DND-41 (cell line): ENCODE measurements at regions not wholly inside any gene's neighbourhood (a gene's known extent, or its start where the extent isn't known, plus 50 kb on each side); places are given as distances from the start of the nearest gene placed in this dataset.

Experiments
- ATAC-seq: fragments of 200-7000 bp; cut with Tn5 transposase; 3 replicates; pipeline ENCODE4 v1.9.1; 2021; ENCODE audit warnings: low read depth; ENCODE audit not compliant: insufficient read depth
- DNase-seq: peaks from one replicate; pipeline ENCODE4 v3.0.0-alpha.2; 2020
- H2AFZ ChIP-seq: 2 replicates; pipeline ENCODE4 v1.6.0; 2012; ENCODE audit warnings: low read depth, low read length
- H3K27ac ChIP-seq: 2 replicates; pipeline ENCODE4 v1.5.1; 2012; ENCODE audit warnings: low read length, inconsistent platforms
- H3K27me3 ChIP-seq: fragments of 200-600 bp; sonication (generic); 2 replicates; pipeline ENCODE4 v1.6.0; 2012; ENCODE audit warnings: low read length, mild to moderate bottlenecking, inconsistent platforms; ENCODE audit not compliant: insufficient read depth, poor library complexity
- H3K36me3 ChIP-seq: 2 replicates; pipeline ENCODE4 v1.5.1; 2012; ENCODE audit warnings: low read length, inconsistent platforms; ENCODE audit not compliant: insufficient read depth
- H3K4me1 ChIP-seq: 2 replicates; pipeline ENCODE4 v1.5.1; 2012; ENCODE audit warnings: mild to moderate bottlenecking, low read length; ENCODE audit not compliant: insufficient read depth
- H3K4me2 ChIP-seq: 2 replicates; pipeline ENCODE4 v1.6.0; 2012; ENCODE audit warnings: mild to moderate bottlenecking, moderate library complexity, low read length, inconsistent platforms; ENCODE audit not compliant: insufficient read depth
- H3K4me3 ChIP-seq, 2 experiments: fragments of 200-600 bp in 1 of 2; shearing (Covaris generic) in 1 of 2; 2 replicates each; pipeline ENCODE4 v1.5.1; 2012 to 2016; ENCODE audit warnings: inconsistent platforms in 2 of 2, low read length in 2 of 2, mild to moderate bottlenecking in 2 of 2, low read depth in 1 of 2, moderate library complexity in 1 of 2
- H3K79me2 ChIP-seq: 2 replicates; pipeline ENCODE4 v1.6.0; 2012; ENCODE audit warnings: low read length, inconsistent platforms; ENCODE audit not compliant: insufficient read depth
- H3K9ac ChIP-seq: 2 replicates; pipeline ENCODE4 v1.6.0; 2012; ENCODE audit warnings: low read depth, mild to moderate bottlenecking, inconsistent platforms, low read length, moderate library complexity
- H3K9me3 ChIP-seq: 2 replicates; pipeline ENCODE4 v1.5.1; 2012; ENCODE audit warnings: low read length, moderate library complexity, mild to moderate bottlenecking, inconsistent platforms; ENCODE audit not compliant: insufficient read depth, severe bottlenecking
- H4K20me1 ChIP-seq: 2 replicates; pipeline ENCODE4 v1.6.0; 2012; ENCODE audit warnings: low read length; ENCODE audit not compliant: insufficient read depth
- CTCF ChIP-seq: IDR thresholded peaks from 2 replicates; pipeline ENCODE4 v1.5.1; 2012; ENCODE audit warnings: borderline replicate concordance, low read length, moderate library complexity, mild to moderate bottlenecking; ENCODE audit not compliant: poor library complexity, severe bottlenecking; ENCODE audit errors: extremely low read depth
- EZH2 ChIP-seq: IDR thresholded peaks from 3 replicates; pipeline ENCODE4 v1.6.1; 2012; ENCODE audit warnings: borderline replicate concordance, low read depth, mild to moderate bottlenecking, moderate library complexity, low read length, inconsistent platforms; ENCODE audit not compliant: severe bottlenecking

GRCh38 chr2:190742431-190742830 is 93.5 kb downstream of the NAB1 start:
- ATAC-seq (no peak), DNase-seq (no peak)
- H3K27me3 ChIP-seq, result no peaks in the 10 kb centered on the region
- H3K9ac ChIP-seq, result no peak overlapping the region
- TF ChIP-seq CTCF (no peak), EZH2 (no peak)
- no peak overlapping the region for H3K4me2 ChIP-seq
- no peaks in the 10 kb centered on the region for H4K20me1 ChIP-seq
- H3K27ac ChIP-seq, result no peak overlapping the region
- H2AFZ ChIP-seq, result no peak overlapping the region
- H3K79me2 ChIP-seq, result no peaks in the 10 kb centered on the region
- H3K4me1 ChIP-seq, result no peaks in the 10 kb centered on the region
- H3K4me3 ChIP-seq, result no peak overlapping the region
- H3K9me3 ChIP-seq, result no peaks in the 10 kb centered on the region
- no peaks in the 10 kb centered on the region for H3K36me3 ChIP-seq

GRCh38 chr2:190744041-190744440 is 95.2 kb downstream of the NAB1 start:
- no peak overlapping the region for H3K4me2 ChIP-seq
- H3K27ac ChIP-seq, result no peak overlapping the region
- no peak overlapping the region for H2AFZ ChIP-seq
- no peaks in the 10 kb centered on the region for H3K4me1 ChIP-seq
- TF ChIP-seq CTCF (no peak), EZH2 (no peak)
- no peaks in the 10 kb centered on the region for H3K79me2 ChIP-seq
- H3K9me3 ChIP-seq, result no peaks in the 10 kb centered on the region
- no peak for ATAC-seq
- no peak overlapping the region for H3K4me3 ChIP-seq
- no peak for DNase-seq
- no peaks in the 10 kb centered on the region for H3K36me3 ChIP-seq
- no peaks in the 10 kb centered on the region for H4K20me1 ChIP-seq
- H3K27me3 ChIP-seq, result no peaks in the 10 kb centered on the region
- H3K9ac ChIP-seq, result no peak overlapping the region

- no peak overlapping the region for H2AFZ ChIP-seq
- no peaks in the 10 kb centered on the region for H3K27me3 ChIP-seq
- no peaks in the 10 kb centered on the region for H3K79me2 ChIP-seq
- H3K9ac ChIP-seq, result no peak overlapping the region
- H3K9me3 ChIP-seq, result no peaks in the 10 kb centered on the region
- no peak overlapping the region for H3K4me2 ChIP-seq
- H3K4me3 ChIP-seq, result no peak overlapping the region
- ATAC-seq, result no peak
- no peaks in the 10 kb centered on the region for H3K4me1 ChIP-seq
- H3K27ac ChIP-seq, result no peak overlapping the region
- H3K36me3 ChIP-seq, result no peaks in the 10 kb centered on the region
- no peaks in the 10 kb centered on the region for H4K20me1 ChIP-seq
- TF ChIP-seq CTCF (no peak), EZH2 (no peak)
- DNase-seq, result no peak
These were observed 98.3 kb downstream of the NAB1 start for GRCh38 chr2:190746971-190747761.

- no peak overlapping the region for H3K27ac ChIP-seq
- no peaks in the 10 kb centered on the region for H3K79me2 ChIP-seq
- DNase-seq (no peak), ATAC-seq (no peak)
- H3K36me3 ChIP-seq, result no peaks in the 10 kb centered on the region
- H3K9me3 ChIP-seq, result no peaks in the 10 kb centered on the region
- H3K4me1 ChIP-seq, result no peaks in the 10 kb centered on the region
- no peak overlapping the region for H3K4me2 ChIP-seq
- H3K27me3 ChIP-seq, result no peaks in the 10 kb centered on the region
- no peak overlapping the region for H3K9ac ChIP-seq
- no peaks in the 10 kb centered on the region for H4K20me1 ChIP-seq
- H2AFZ ChIP-seq, result no peak overlapping the region
- no peak overlapping the region for H3K4me3 ChIP-seq
- no peak for TF ChIP-seq CTCF
- no peak for TF ChIP-seq EZH2
These were observed 100.1 kb downstream of the NAB1 start for GRCh38 chr2:190748966-190749365.
